OCI-LY1 (cell line): ENCODE measurements at regions not wholly inside any gene's neighbourhood (a gene's known extent, or its start where the extent isn't known, plus 50 kb on each side); places are given as distances from the start of the nearest gene placed in this dataset.

Experiments
- H2AFZ ChIP-seq: fragments of 200-600 bp; sonication (generic), shearing (Covaris generic); 2 replicates; pipeline ENCODE4 v1.6.0; 2014; ENCODE audit warnings: antibody characterized with exemption, mild to moderate bottlenecking, low read length
- H3F3A ChIP-seq: fragments of 200-600 bp; sonication (generic), shearing (Covaris generic); 2 replicates; pipeline ENCODE4 v1.6.0; 2014; ENCODE audit warnings: mild to moderate bottlenecking, antibody characterized with exemption, low read length, moderate library complexity; ENCODE audit not compliant: insufficient read depth
- H3K27ac ChIP-seq: fragments of 200-600 bp; sonication (generic); 2 replicates; pipeline ENCODE4 v1.5.1; 2014; ENCODE audit warnings: low read length, mixed run types, mild to moderate bottlenecking, low read depth; ENCODE audit not compliant: poor library complexity, severe bottlenecking
- H3K27me3 ChIP-seq: fragments of 200-600 bp; sonication (generic); 2 replicates; pipeline ENCODE4 v1.6.0; 2014; ENCODE audit warnings: antibody characterized with exemption, mild to moderate bottlenecking, low read length, moderate library complexity; ENCODE audit not compliant: insufficient read depth
- H3K36me3 ChIP-seq: fragments of 200-600 bp; sonication (generic); 2 replicates; pipeline ENCODE4 v1.6.1; 2014; ENCODE audit warnings: mild to moderate bottlenecking, antibody characterized with exemption, low read length, moderate library complexity, mixed read lengths; ENCODE audit not compliant: insufficient read depth
- H3K4me1 ChIP-seq: fragments of 200-600 bp; sonication (generic); 2 replicates; pipeline ENCODE4 v1.5.1; 2014; ENCODE audit warnings: mild to moderate bottlenecking, low read length, moderate library complexity; ENCODE audit not compliant: insufficient read depth, severe bottlenecking
- H3K4me2 ChIP-seq: fragments of 200-600 bp; sonication (generic), shearing (Covaris generic); 2 replicates; pipeline ENCODE4 v1.6.1; 2014; ENCODE audit warnings: low read length
- H3K4me3 ChIP-seq: fragments of 200-600 bp; sonication (generic); 2 replicates; pipeline ENCODE4 v1.5.1; 2014; ENCODE audit warnings: low read length, low read depth, mild to moderate bottlenecking, mixed read lengths; ENCODE audit not compliant: poor library complexity, severe bottlenecking
- H3K79me2 ChIP-seq: fragments of 200-600 bp; shearing (Covaris generic); 2 replicates; pipeline ENCODE4 v1.6.1; 2016; ENCODE audit warnings: mixed run types, low read length, mixed read lengths; ENCODE audit not compliant: insufficient read depth
- H3K9ac ChIP-seq: fragments of 200-600 bp; sonication (generic), shearing (Covaris generic); 2 replicates; pipeline ENCODE4 v1.6.1; 2014; ENCODE audit warnings: mild to moderate bottlenecking, low read length, mixed read lengths
- H3K9me2 ChIP-seq: fragments of 200-600 bp; sonication (generic), shearing (Covaris generic); 2 replicates; pipeline ENCODE4 v1.6.1; 2014; ENCODE audit warnings: low read depth, mild to moderate bottlenecking, low read length, mixed read lengths
- H3K9me3 ChIP-seq: fragments of 200-600 bp; shearing (Covaris generic); 2 replicates; pipeline ENCODE4 v1.6.1; 2014; ENCODE audit warnings: low read length, mixed read lengths
- H4K20me1 ChIP-seq: fragments of 200-600 bp; sonication (generic), shearing (Covaris generic); 2 replicates; pipeline ENCODE4 v1.6.0; 2016; ENCODE audit warnings: mild to moderate bottlenecking, low read length; ENCODE audit not compliant: insufficient read depth
- CTCF ChIP-seq: fragments of 200-600 bp; sonication (generic), shearing (Covaris generic); IDR thresholded peaks from 2 replicates; pipeline ENCODE4 v1.5.1; 2017; ENCODE audit warnings: mild to moderate bottlenecking, antibody characterized with exemption, low read length, moderate library complexity, mixed read lengths
- EZH2 ChIP-seq: fragments of 200-600 bp; sonication (generic), shearing (Covaris generic); IDR thresholded peaks from 2 replicates; pipeline ENCODE4 v1.8.0; 2017; ENCODE audit warnings: borderline replicate concordance, mixed run types, mild to moderate bottlenecking, antibody characterized with exemption, low read length, moderate library complexity, mixed read lengths

GRCh38 chr12:65517656-65518210 lies 239.2 kb downstream of the MSRB3 start:
- H3K27ac ChIP-seq = no peak overlapping the region
- no peaks in the 10 kb centered on the region for H3K9me3 ChIP-seq
- no peak for TF ChIP-seq EZH2
- TF ChIP-seq CTCF = no peak
- H3K27me3 ChIP-seq = no peaks in the 10 kb centered on the region
- no peak overlapping the region for H3K4me2 ChIP-seq
- no peaks in the 10 kb centered on the region for H3F3A ChIP-seq
- no peaks in the 10 kb centered on the region for H4K20me1 ChIP-seq
- no peak overlapping the region for H2AFZ ChIP-seq
- H3K79me2 ChIP-seq = no peaks in the 10 kb centered on the region
- no peaks in the 10 kb centered on the region for H3K4me1 ChIP-seq
- H3K36me3 ChIP-seq = no peaks in the 10 kb centered on the region
- H3K4me3 ChIP-seq = no peak overlapping the region
- H3K9me2 ChIP-seq = no peaks in the 10 kb centered on the region
- H3K9ac ChIP-seq = no peak overlapping the region

GRCh38 chr12:65518771-65519170 lies 240.3 kb downstream of the MSRB3 start:
- no peaks in the 10 kb centered on the region for H3F3A ChIP-seq
- H3K27ac ChIP-seq = no peak overlapping the region
- no peak for TF ChIP-seq EZH2
- TF ChIP-seq CTCF = no peak
- H3K79me2 ChIP-seq = no peaks in the 10 kb centered on the region
- H3K27me3 ChIP-seq = no peaks in the 10 kb centered on the region
- no peaks in the 10 kb centered on the region for H4K20me1 ChIP-seq
- H3K9ac ChIP-seq = no peak overlapping the region
- H2AFZ ChIP-seq = no peak overlapping the region
- H3K36me3 ChIP-seq = no peaks in the 10 kb centered on the region
- no peak overlapping the region for H3K4me3 ChIP-seq
- H3K4me2 ChIP-seq = no peak overlapping the region
- no peaks in the 10 kb centered on the region for H3K9me2 ChIP-seq
- no peaks in the 10 kb centered on the region for H3K9me3 ChIP-seq
- no peaks in the 10 kb centered on the region for H3K4me1 ChIP-seq

- Histone ChIP-seq H4K20me1 (no peaks in the 10 kb centered on the region), H3K4me3 (no peak overlapping the region), H3K27ac (no peak overlapping the region), H3K4me1 (no peaks in the 10 kb centered on the region), H3K36me3 (no peaks in the 10 kb centered on the region), H3K9me2 (no peaks in the 10 kb centered on the region), H3K79me2 (no peaks in the 10 kb centered on the region), H3K4me2 (no peak overlapping the region), H3K9ac (no peak overlapping the region), H2AFZ (no peak overlapping the region), H3K9me3 (no peaks in the 10 kb centered on the region), H3K27me3 (no peaks in the 10 kb centered on the region), H3F3A (no peaks in the 10 kb centered on the region)
- TF ChIP-seq EZH2 = no peak
- no peak for TF ChIP-seq CTCF
Measured at GRCh38 chr12:65520658-65521057, 242.2 kb downstream of the MSRB3 start.
